ENCODE measurements at regions not wholly inside any gene's neighbourhood (a gene's known extent, or its start where the extent isn't known, plus 50 kb on each side); places are given as distances from the start of the nearest gene placed in this dataset.

DNA sequence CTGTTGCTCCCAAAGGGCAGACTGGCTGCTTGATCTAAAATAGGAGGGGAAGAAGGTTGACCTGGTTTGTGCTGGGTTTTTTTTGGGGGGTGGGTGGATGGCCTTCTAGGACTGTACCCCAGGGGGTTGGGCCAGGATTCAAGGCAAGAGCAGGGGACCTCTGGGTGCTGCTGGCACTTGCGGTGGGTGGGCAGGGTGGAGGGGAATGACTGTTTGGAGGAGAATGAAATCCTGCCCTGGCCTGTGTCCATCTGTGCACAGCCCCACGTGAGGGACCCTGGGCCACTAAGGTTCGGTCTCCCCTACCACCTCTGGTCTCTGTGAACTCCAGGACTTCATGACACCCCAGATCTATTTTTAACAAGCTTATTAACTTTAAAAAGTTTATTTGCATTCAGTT is 414.2 kb downstream of the PTPRU start:
- H3K4me2 ChIP-seq (ENCODE audit: low read length) = no peak overlapping the region
- no peak overlapping the region for H3K27ac ChIP-seq (ENCODE audit: low read depth, low read length)
- H3K9me2 ChIP-seq (replicated peaks; ENCODE audit: control insufficient read depth, low read length) = no peaks in the 10 kb centered on the region
- no peaks in the 10 kb centered on the region for H3F3A ChIP-seq (ENCODE audit: control insufficient read depth, insufficient read depth)
- H3K79me2 ChIP-seq (ENCODE audit: control insufficient read depth, low read length) = no peaks in the 10 kb centered on the region
- no peaks in the 10 kb centered on the region for H3K27me3 ChIP-seq (ENCODE audit: control insufficient read depth, low read length)
- no peak overlapping the region for H3K4me3 ChIP-seq (ENCODE audit: low read length)
- H3K4me1 ChIP-seq (ENCODE audit: control insufficient read depth, low read length) = no peaks in the 10 kb centered on the region
- TF ChIP-seq, protein P1, sequence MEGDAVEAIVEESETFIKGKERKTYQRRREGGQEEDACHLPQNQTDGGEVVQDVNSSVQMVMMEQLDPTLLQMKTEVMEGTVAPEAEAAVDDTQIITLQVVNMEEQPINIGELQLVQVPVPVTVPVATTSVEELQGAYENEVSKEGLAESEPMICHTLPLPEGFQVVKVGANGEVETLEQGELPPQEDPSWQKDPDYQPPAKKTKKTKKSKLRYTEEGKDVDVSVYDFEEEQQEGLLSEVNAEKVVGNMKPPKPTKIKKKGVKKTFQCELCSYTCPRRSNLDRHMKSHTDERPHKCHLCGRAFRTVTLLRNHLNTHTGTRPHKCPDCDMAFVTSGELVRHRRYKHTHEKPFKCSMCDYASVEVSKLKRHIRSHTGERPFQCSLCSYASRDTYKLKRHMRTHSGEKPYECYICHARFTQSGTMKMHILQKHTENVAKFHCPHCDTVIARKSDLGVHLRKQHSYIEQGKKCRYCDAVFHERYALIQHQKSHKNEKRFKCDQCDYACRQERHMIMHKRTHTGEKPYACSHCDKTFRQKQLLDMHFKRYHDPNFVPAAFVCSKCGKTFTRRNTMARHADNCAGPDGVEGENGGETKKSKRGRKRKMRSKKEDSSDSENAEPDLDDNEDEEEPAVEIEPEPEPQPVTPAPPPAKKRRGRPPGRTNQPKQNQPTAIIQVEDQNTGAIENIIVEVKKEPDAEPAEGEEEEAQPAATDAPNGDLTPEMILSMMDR (IDR thresholded peaks at IDR 0.05; ENCODE audit: low read depth, low read length, poor library complexity, severe bottlenecking) = no peak
- TF ChIP-seq EZH2phosphoT487 (IDR thresholded peaks at IDR 0.05; ENCODE audit: borderline replicate concordance, low read length) = no peak
- no peaks in the 10 kb centered on the region for H3K9me3 ChIP-seq (ENCODE audit: control insufficient read depth, insufficient read depth, low read length)
- H3K36me3 ChIP-seq (ENCODE audit: control insufficient read depth, low read length) = no peaks in the 10 kb centered on the region
- no peaks in the 10 kb centered on the region for H4K20me1 ChIP-seq (ENCODE audit: control insufficient read depth, insufficient read depth, low read depth, low read length)

DNA sequence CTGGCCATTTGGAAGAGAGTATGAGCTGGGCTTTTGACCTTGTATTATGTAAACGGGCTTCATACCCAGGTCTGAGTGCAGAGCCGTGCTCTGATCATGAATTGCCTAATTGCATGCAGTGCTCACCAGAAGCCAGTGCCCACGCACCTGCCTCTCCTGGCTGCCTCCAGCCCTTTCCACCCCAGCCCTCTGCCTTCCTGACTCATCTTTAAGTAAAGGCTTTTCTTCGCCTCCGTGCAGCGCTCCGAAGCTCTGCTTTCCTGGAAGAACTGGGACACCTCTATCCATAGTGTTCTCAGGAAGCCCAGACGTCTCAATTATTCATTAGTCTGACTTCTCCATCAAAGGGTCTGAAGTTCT is 413.7 kb downstream of the PTPRU start:
- Histone ChIP-seq H3K9me3 (ENCODE audit: control insufficient read depth, insufficient read depth, low read length) (no peaks in the 10 kb centered on the region), H3K9me2 (replicated peaks; ENCODE audit: control insufficient read depth, low read length) (no peaks in the 10 kb centered on the region), H3K36me3 (ENCODE audit: control insufficient read depth, low read length) (no peaks in the 10 kb centered on the region), H3K4me1 (ENCODE audit: control insufficient read depth, low read length) (no peaks in the 10 kb centered on the region), H3F3A (ENCODE audit: control insufficient read depth, insufficient read depth) (no peaks in the 10 kb centered on the region), H3K79me2 (ENCODE audit: control insufficient read depth, low read length) (no peaks in the 10 kb centered on the region), H3K27me3 (ENCODE audit: control insufficient read depth, low read length) (no peaks in the 10 kb centered on the region), H4K20me1 (ENCODE audit: control insufficient read depth, insufficient read depth, low read depth, low read length) (no peaks in the 10 kb centered on the region), H3K4me2 (ENCODE audit: low read length) (no peak overlapping the region), H3K4me3 (ENCODE audit: low read length) (no peak overlapping the region), H3K27ac (ENCODE audit: low read depth, low read length) (no peak overlapping the region)
- TF ChIP-seq, protein P1 (IDR thresholded peaks at IDR 0.05; ENCODE audit: low read depth, low read length, poor library complexity, severe bottlenecking) = no peak
- TF ChIP-seq EZH2phosphoT487 (IDR thresholded peaks at IDR 0.05; ENCODE audit: borderline replicate concordance, low read length) = no peak

DNA sequence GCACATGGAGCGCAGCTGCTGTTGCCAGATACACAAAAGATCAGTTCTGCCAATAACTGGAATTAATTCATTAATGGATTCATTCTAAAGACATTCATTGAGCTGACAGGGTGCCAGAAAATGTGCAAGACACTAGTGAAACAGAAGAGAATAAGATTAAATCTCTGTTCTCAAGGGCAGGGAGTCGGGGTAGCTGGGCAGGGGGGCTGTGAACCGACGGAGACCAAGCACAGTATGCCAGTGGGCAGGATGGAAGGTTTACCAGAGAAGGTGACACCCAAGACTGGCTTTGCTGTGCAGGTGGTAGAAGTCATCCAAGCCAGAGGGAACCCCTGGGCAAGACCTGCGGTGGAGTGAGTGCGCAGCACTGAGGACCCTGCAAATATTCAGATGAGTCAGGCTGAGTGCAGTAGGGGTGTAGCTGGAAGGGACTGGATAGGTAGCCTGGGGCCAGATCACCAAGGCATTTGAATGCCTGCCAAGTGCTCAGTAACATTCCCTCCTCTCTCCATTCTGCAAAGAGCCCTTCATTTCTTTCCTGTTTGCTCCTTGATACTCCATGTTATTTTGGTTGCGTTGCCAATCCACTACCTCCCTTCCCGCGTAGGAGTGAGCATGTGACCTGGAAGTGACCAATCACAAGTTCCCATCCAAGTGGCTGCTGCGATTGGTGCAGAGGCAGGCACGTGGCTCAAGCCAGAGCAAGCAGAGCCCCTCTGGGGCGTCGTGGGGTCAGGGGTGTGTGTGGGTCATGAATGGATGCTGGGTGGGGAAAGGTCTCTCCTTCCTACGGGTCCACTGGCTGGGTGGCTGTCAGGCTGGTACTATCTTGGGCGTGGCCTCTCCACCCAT is 413.1 kb downstream of the PTPRU start:
- Histone ChIP-seq H3K9me3 (ENCODE audit: control insufficient read depth, insufficient read depth, low read length) (no peaks in the 10 kb centered on the region), H3K4me2 (ENCODE audit: low read length) (no peak overlapping the region), H4K20me1 (ENCODE audit: control insufficient read depth, insufficient read depth, low read depth, low read length) (no peaks in the 10 kb centered on the region), H3K36me3 (ENCODE audit: control insufficient read depth, low read length) (no peaks in the 10 kb centered on the region), H3K79me2 (ENCODE audit: control insufficient read depth, low read length) (no peaks in the 10 kb centered on the region), H3K27me3 (ENCODE audit: control insufficient read depth, low read length) (no peaks in the 10 kb centered on the region), H3K9me2 (replicated peaks; ENCODE audit: control insufficient read depth, low read length) (no peaks in the 10 kb centered on the region), H3K4me3 (ENCODE audit: low read length) (no peak overlapping the region), H3K27ac (ENCODE audit: low read depth, low read length) (no peak overlapping the region), H3K4me1 (ENCODE audit: control insufficient read depth, low read length) (no peaks in the 10 kb centered on the region), H3F3A (ENCODE audit: control insufficient read depth, insufficient read depth) (no peaks in the 10 kb centered on the region)
- TF ChIP-seq, protein P1 (IDR thresholded peaks at IDR 0.05; ENCODE audit: low read depth, low read length, poor library complexity, severe bottlenecking) = no peak
- TF ChIP-seq EZH2phosphoT487 (IDR thresholded peaks at IDR 0.05; ENCODE audit: borderline replicate concordance, low read length) = no peak
